ENCODE measurements at regions not wholly inside any gene's neighbourhood (a gene's known extent, or its start where the extent isn't known, plus 50 kb on each side); places are given as distances from the start of the nearest gene placed in this dataset.

- DNase-seq (ENCODE audit: low read depth), result no peak
- H3K27me3 ChIP-seq (ENCODE audit: control insufficient read depth, insufficient read depth, low read length), result no peaks in the 10 kb centered on the region
- no peaks in the 10 kb centered on the region for H3K36me3 ChIP-seq (ENCODE audit: control insufficient read depth, insufficient read depth, low read length)
- no peak overlapping the region for H3K4me3 ChIP-seq (ENCODE audit: low read depth, low read length)
- no peak for TF ChIP-seq CTCF (IDR thresholded peaks at IDR 0.05; ENCODE audit: insufficient read depth, low read depth, low read length)
- ChIA-PET CTCF (no interaction called here), POLR2A (no interaction called here)
Observed at GRCh38 chr20:60729135-60729900, 522.7 kb upstream of the CDH4 start.

DNA sequence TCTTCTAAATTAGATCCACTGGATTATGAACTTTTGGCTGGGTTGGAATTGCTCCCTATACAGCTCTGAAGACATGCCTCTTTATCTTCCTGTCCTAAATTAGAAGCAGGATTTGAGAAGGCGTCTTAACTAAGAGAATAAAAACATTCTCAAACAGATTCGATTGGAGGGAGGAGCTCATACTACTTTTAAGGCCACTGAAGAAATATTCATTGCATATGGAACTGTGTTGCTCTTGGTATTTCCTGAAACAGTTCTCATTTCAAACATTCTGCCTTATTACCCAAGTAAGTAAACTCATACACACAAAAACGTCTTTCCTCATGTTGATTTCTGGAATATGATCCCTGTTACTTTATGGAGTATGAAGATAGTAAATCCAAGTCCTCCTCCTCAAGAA is 519.7 kb upstream of the CDH4 start:
- ChIA-PET CTCF (interaction anchor here (0.7 kb wide), 1 partner anchor 10 kb away, joined by 3 read pairs; no protein-coding TSS in a partner anchor), POLR2A (no interaction called here)
- no peak for DNase-seq (ENCODE audit: low read depth)
- Histone ChIP-seq H3K27me3 (ENCODE audit: control insufficient read depth, insufficient read depth, low read length) (no peaks in the 10 kb centered on the region), H3K36me3 (ENCODE audit: control insufficient read depth, insufficient read depth, low read length) (no peaks in the 10 kb centered on the region), H3K4me3 (ENCODE audit: low read depth, low read length) (no peak overlapping the region)
- TF ChIP-seq CTCF (IDR thresholded peaks at IDR 0.05; ENCODE audit: insufficient read depth, low read depth, low read length), result no peak

DNA sequence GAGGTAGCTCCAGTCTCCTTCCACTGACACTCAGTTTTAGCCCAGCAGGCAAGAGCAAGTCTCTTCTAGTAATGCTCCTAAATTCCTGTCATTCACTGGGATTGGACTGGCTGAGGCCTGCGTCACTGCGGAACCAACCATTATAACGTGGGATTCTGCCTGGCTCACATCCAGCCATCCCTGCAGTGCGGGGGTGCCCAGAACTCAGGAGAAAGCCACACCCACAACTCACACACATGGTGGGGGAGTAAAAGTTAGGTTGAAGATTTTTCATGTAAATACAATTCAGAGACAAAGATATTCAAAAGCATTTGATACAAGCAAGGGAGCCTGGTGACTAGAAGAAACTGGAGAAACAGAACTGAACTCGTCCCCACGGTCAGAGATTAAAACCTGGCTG is 504.0 kb upstream of the CDH4 start:
- Histone ChIP-seq H3K4me3 (ENCODE audit: low read depth, low read length) (no peak overlapping the region), H3K36me3 (ENCODE audit: control insufficient read depth, insufficient read depth, low read length) (no peaks in the 10 kb centered on the region), H3K27me3 (ENCODE audit: control insufficient read depth, insufficient read depth, low read length) (no peaks in the 10 kb centered on the region)
- TF ChIP-seq CTCF (IDR thresholded peaks at IDR 0.05; ENCODE audit: insufficient read depth, low read depth, low read length), result no peak
- CTCF ChIA-PET, result no interaction called here
- DNase-seq (ENCODE audit: low read depth), result no peak
- POLR2A ChIA-PET, result no interaction called here

DNA sequence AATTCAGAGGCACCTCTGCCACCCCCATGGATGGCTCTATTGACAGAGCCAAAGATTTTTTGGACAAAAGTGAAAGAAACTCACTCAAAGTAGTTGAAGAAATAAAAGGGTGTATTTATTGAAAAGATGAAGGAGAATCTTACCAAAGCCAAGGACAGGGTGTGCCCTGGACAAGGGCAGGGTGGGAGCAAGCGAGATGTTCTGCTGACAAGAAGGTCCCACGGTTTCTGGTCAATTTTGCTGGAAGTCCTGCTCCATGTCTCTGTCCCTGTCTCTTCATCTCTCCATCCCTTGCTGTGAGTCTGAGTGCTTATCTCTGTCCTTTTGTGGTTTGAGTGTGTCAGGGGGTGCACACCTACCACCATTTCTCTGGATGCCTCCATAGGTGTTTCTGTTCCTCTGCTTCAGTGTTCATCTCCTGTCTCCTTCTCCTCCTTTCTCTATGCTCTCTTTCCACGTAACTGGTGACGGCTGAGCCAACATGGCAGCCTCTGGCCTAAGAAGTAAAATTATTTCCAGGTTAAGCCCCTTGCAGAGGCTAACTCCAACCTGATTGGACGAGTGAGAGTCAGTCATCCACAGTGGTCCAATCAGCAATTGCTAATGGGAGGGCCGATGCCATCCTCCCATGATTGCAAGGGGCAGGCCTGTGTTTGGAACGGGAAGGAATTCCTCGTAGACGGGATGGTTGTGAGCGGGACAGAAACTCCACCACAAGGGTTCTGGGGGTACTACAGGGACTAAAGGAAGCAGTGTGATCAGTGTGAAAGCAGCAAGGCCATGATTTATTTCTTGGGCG is 502.1 kb upstream of the CDH4 start:
- ChIA-PET CTCF (no interaction called here), POLR2A (no interaction called here)
- H3K4me3 ChIP-seq (ENCODE audit: low read depth, low read length), result no peak overlapping the region
- H3K36me3 ChIP-seq (ENCODE audit: control insufficient read depth, insufficient read depth, low read length), result no peaks in the 10 kb centered on the region
- no peak for DNase-seq (ENCODE audit: low read depth)
- H3K27me3 ChIP-seq (ENCODE audit: control insufficient read depth, insufficient read depth, low read length), result no peaks in the 10 kb centered on the region
- no peak for TF ChIP-seq CTCF (IDR thresholded peaks at IDR 0.05; ENCODE audit: insufficient read depth, low read depth, low read length)

GRCh38 chr20:60750909-60751308 is 501.2 kb upstream of the CDH4 start:
- POLR2A ChIA-PET, result no interaction called here
- no peak for TF ChIP-seq CTCF (IDR thresholded peaks at IDR 0.05; ENCODE audit: insufficient read depth, low read depth, low read length)
- H3K36me3 ChIP-seq (ENCODE audit: control insufficient read depth, insufficient read depth, low read length), result no peaks in the 10 kb centered on the region
- DNase-seq (ENCODE audit: low read depth), result no peak
- no peaks in the 10 kb centered on the region for H3K27me3 ChIP-seq (ENCODE audit: control insufficient read depth, insufficient read depth, low read length)
- CTCF ChIA-PET, result no interaction called here
- H3K4me3 ChIP-seq (ENCODE audit: low read depth, low read length), result no peak overlapping the region
